HG02884 (cell line): ENCODE measurements at regions not wholly inside any gene's neighbourhood (a gene's known extent, or its start where the extent isn't known, plus 50 kb on each side); places are given as distances from the start of the nearest gene placed in this dataset.

Experiments
- ATAC-seq: cut with Tn5 transposase; IDR thresholded peaks from one replicate; pipeline ENCODE4 v1.9.1; 2021; ENCODE audit warnings: mild to moderate bottlenecking, moderate library complexity; ENCODE audit not compliant: unreplicated experiment

- ATAC-seq, result no peak
Observed at GRCh38 chr2:81739966-81740365, 1435.4 kb upstream of the LRRTM1 start.

DNA sequence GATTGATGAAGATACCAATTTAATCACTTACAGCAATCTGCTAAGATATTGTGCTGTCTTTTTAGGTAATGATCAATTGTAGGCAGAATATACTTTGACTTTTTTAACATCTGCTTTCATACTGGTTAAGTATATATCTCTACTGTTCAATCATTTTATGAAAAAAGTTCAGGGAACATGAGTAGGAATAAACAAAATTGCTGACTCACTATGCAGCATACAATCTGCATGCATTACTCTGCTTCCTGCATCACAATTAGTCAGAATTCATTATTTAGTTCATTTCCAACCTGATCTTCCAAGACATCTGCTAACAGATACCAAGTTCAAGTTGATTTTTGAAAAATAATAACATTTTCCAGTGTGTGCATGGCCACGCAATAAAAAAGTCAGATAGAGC is 1430.4 kb upstream of the LRRTM1 start:
- ATAC-seq, result no peak

DNA sequence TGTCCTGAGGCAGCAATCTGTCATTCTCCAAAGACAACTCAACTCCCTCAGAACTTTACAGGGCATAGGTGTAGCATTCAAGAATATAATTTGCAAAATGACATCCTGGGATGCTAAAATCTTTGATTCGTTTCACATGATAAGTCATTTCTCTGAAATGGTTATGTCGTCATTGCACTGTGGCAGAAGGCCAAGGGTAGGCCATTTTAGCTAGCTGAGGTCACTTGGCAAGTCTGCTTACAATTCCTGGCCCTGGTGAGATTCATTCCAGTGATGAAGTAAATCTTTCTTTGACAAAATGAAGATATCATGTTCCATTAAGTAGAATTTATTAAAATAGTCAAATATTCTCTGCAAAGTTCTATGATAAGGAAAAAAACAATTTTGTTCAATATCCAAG is 1410.3 kb upstream of the LRRTM1 start:
- ATAC-seq, result no peak

GRCh38 chr2:81706856-81707255 is 1402.3 kb upstream of the LRRTM1 start:
- no peak for ATAC-seq

- no peak for ATAC-seq
Observed at GRCh38 chr2:81703831-81704230, 1399.3 kb upstream of the LRRTM1 start.

DNA sequence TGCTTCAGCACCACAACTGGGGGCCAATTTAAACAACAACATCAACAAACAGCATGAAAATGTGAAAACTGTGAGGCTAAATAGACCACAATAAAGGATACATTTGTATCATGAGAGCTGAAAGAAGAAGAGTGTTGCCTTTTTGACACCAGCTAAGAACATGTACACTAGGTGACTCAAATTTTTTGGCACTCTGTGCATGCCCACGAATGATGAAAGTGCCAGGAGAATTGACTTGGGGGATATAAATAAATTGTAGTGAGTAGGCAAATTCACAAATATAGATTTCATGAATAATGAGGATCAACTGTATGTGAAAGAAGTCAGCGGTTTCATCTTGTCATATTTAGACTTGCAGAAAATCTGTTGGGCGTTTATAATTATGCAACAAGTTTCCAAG is 1388.0 kb upstream of the LRRTM1 start:
- ATAC-seq, result no peak

DNA sequence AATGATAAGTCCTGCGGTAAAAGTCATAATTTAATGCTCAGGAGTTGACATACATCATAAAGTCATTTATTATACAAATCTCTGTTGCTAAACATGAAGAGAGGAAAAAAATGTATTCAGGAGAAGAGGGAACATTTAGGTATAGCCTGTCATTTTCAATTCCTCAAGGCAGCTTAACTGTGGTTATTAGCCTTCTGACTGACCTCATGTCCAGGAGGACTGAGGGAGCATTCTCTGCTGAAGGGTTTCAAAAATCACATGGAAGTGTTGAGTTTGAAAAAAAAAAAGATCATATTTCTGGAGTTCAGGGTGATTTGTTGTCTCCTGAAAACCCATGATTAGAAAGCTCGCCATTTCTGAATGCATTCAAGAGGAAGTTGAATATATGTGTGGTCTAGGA is 1371.1 kb upstream of the LRRTM1 start:
- ATAC-seq, result no peak

- no peak for ATAC-seq
Observed at GRCh38 chr2:81672923-81673322, 1368.4 kb upstream of the LRRTM1 start.

DNA sequence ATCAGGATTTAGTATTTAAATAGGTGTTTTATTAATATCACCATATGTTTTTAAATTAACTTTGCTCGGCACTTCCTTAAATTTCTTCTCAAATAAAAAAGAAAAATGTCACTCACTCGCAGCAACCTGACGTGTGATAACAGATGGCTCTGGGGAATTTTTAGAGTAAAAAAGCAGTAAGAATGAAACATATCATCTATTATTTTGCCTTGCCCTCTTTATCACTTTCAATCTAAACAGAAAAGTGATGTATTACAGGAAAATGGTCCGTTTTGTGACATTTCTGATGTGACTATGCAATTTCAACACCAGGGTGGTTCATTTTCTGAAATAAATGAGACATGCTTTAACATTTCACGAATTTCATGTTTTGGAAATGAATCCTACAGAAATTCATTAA is 1368.0 kb upstream of the LRRTM1 start:
- no peak for ATAC-seq

DNA sequence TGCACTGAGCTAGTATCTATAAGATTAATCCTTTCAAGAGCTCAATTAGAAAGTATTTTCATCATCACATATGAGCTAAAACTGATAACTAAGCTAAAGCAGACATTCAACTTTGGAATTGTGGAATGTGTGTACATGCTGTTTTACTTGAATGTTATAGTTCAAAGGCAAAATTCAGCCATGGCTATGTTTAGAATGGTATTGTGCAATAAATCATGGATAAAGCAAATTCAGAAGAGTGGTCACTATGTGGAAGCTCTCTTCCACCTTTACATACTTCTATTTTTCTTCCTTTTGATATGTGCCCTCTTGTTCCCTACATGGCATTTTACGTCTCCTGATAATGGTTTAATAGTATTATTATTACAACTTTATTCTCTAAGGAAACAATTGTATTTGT is 1366.3 kb upstream of the LRRTM1 start:
- ATAC-seq, result no peak

- no peak for ATAC-seq
Observed at GRCh38 chr2:81661081-81661480, 1356.5 kb upstream of the LRRTM1 start.

DNA sequence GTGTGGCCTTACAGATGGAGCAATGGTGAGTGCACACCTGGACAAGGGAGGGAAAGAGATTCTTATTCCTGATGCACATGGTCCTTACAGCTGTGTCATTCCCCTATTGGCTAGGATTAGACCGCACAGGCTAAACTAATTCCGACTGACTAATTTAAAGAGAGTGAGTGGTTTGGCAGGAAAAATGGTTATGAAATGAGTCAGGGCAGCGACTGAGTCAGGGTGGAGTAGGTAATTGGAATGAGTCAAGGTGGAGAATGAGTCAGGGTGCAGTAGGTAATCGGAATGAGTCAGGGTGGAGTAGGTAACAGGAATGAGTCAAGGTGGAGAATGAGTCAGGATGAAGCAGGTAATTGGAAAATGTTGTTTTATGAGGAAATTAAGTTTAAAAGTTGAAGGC is 1353.7 kb upstream of the LRRTM1 start:
- no peak for ATAC-seq

GRCh38 chr2:81650048-81650971 is 1345.8 kb upstream of the LRRTM1 start:
- ATAC-seq, result no peak

GRCh38 chr2:81648806-81649205 is 1344.3 kb upstream of the LRRTM1 start:
- ATAC-seq, result no peak

- ATAC-seq, result no peak
Observed at GRCh38 chr2:81648370-81648769, 1343.8 kb upstream of the LRRTM1 start.

DNA sequence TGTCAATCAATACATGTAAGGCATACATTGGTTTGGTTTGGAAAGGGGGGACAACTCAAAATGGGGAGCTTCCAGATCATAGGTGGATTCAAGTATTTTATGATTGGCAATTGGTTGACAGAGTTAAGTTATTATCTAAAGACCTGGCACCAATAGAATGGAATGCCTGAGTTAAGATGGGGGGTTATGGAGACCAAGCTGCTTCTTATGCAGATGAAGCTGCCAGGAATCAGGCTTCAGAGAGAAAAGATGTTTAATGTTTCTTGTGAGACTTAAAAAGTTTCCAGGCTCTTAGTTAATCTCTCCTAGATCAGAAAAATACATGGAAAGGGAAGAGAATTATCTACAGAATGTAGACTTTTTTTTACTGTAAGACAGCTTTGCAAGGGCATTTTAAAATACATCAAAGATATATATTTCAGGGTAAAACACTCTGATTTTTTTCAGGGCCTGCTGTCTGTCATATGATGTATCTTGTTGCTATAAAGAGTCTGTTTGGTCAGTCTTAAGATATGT is 1343.2 kb upstream of the LRRTM1 start:
- no peak for ATAC-seq

DNA sequence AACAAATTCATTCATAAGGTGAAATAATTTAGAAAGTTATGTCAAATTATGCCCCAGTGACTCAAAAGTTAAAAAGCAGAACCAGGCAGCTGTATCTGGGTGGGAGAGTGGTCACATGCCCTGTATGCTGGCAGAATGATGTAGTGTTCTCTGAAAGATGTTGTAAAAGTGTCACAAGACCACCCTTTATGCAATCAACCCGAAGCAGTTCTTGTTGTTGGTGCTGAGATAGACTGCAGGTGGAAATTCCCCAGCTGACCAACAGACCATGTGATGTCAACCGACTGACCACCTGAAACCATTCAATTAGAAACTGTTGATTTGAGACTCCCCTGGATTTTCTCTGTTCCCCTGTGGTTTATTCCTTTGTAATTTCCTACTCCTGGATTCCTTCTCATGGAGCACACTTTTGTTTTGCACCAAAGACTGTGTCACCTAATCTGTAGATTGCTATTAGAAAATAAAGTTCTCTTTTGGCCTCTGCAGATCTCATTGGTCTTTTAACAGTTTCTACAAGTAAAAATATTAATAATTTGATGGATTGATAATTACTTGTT is 1341.3 kb upstream of the LRRTM1 start:
- no peak for ATAC-seq

DNA sequence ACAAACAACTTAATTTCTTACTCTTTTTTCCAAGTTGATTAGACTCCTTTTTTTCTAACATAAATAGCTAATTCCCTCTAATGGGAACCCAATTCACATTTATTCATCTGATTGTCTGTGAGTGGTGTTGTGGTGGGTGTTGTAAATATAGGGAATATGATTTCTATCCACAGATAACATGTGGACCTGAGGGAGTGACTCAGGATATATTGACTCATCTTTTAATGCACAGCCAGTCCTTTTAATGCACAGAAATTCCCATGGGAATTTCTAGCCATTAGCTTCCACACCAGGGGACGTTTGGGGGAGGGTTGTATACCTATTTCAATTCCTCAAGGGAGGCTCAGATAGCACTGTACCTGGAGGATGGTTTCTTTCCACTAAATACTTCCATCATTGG is 1339.6 kb upstream of the LRRTM1 start:
- no peak for ATAC-seq

DNA sequence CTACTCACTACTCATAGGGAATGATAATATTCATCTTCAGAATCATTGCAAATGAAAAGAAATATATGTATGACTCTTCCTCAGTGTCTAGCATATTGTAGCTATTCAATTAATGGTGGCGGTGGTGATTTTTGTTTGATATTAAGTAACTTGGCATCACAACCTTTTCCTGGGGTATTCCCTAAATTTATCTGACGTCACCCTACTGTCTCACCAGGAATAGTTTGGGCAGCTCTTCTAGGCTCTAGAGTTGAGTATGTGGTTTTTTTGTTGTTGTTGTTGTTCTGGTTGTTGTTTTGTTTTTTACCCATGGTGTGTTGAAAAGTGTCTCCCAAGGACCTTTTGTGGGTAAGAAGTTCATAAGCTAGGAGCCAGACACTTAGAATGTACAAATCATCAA is 1320.3 kb upstream of the LRRTM1 start:
- no peak for ATAC-seq

DNA sequence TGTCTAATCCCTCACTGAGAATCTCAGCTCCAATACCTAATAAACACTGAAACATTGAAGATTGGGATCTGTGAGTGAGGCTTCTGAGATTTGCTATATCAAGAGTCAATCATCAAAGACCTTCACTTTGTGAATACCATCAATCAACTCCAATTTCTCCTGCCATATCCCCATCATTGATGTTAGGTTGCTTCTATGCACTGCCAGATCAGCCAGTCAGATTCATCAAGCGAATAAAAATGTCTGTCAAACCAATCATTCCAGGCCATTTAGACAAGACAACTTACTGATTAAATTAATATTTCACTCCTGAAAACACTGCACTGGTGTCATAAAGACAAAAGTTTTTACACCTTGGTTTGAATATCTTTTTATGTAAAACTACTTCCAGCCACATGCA is 1295.5 kb upstream of the LRRTM1 start:
- no peak for ATAC-seq

DNA sequence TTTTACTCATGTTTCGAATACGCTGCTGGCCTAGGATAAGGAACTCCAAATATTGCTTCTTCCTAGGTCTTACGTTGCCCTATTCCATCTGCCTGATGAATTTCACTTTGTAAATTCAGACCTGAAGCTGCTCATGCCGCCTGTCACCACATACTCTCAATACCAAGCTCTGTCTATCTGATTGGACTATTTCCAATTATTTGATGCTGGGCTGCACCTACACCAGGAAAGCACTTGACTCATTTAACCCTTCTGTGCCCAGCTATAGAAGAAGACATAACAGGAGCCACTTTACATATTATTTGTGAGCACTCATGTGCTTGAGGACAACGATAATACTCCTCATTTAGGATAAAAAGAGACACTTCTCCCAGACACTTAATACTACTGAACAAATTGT is 1293.9 kb upstream of the LRRTM1 start:
- no peak for ATAC-seq

DNA sequence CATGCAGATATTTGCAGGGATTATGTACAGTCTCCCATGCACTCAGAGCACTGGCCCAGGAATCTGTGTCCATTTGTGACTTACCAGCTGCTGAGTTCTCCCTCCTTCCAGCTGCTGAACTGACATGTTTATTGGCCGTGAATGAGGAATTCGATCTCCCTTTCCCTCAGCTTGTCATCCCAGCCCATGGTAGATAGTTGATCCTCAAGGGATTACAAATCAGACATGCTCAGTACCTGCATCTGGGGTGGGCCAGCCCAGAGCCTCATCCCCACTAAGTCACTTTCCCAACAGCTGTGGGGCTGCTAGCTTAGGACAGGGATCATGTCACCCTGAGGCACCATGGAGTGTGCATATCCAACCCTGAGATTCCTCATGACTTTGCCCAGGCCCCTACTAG is 1284.9 kb upstream of the LRRTM1 start:
- ATAC-seq, result no peak
